Esophagus squamous epithelium (tissue), 4 donors: ENCODE measurements at regions not wholly inside any gene's neighbourhood (a gene's known extent, or its start where the extent isn't known, plus 50 kb on each side); places are given as distances from the start of the nearest gene placed in this dataset.
"Not testable (repeated sequence)": the region's sequence is repeated elsewhere in the genome, so short reads cannot be mapped to it uniquely, and the experiment has no call there.

Experiments
- POLR2A ChIP-seq, 4 donors: fragments of 450-650 bp; IDR thresholded peaks; one replicate each; pipeline ENCODE4 v1.6.1; 2017; ENCODE audit warnings: antibody characterized with exemption in 4 of 4, mild to moderate bottlenecking in 4 of 4, moderate library complexity in 3 of 4
- TF ChIP-seq, protein P1 (sequence below), 6 experiments: fragments of 450-650 bp in 4 of 6; fragments of 200-600 bp in 2 of 6; sonication (generic) in 2 of 6; IDR thresholded peaks; one replicate each; pipeline ENCODE4 v1.5.1; 2016 to 2019; ENCODE audit warnings: antibody characterized with exemption in 6 of 6, mild to moderate bottlenecking in 4 of 6, moderate library complexity in 4 of 6

DNA sequence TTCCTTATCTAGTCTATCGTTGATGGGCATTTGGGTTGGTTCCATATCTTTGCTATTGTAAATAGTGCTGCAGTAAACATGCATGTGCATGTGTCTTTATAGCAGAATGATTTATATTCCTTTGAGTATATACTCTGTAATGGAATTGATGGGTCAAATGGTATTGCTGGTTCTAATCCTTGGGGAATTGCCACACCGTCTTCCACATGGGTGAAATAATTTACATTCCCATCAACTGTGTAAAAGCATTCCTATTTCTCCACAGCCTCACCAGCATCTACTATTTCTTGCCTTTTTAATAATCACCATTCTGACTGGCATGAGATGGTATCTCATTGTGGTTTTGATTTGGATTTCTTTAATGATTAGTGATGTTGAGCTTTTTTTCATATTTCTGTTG is 430.5 kb upstream of the TMPRSS15 start:
- TF ChIP-seq, protein P1, sequence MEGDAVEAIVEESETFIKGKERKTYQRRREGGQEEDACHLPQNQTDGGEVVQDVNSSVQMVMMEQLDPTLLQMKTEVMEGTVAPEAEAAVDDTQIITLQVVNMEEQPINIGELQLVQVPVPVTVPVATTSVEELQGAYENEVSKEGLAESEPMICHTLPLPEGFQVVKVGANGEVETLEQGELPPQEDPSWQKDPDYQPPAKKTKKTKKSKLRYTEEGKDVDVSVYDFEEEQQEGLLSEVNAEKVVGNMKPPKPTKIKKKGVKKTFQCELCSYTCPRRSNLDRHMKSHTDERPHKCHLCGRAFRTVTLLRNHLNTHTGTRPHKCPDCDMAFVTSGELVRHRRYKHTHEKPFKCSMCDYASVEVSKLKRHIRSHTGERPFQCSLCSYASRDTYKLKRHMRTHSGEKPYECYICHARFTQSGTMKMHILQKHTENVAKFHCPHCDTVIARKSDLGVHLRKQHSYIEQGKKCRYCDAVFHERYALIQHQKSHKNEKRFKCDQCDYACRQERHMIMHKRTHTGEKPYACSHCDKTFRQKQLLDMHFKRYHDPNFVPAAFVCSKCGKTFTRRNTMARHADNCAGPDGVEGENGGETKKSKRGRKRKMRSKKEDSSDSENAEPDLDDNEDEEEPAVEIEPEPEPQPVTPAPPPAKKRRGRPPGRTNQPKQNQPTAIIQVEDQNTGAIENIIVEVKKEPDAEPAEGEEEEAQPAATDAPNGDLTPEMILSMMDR (IDR thresholded peaks at IDR 0.05), result not testable (repeated sequence)
- TF ChIP-seq POLR2A (IDR thresholded peaks at IDR 0.05), result not testable (repeated sequence)
